HG03575 (cell line): ENCODE measurements at regions not wholly inside any gene's neighbourhood (a gene's known extent, or its start where the extent isn't known, plus 50 kb on each side); places are given as distances from the start of the nearest gene placed in this dataset.
A peak's percentile ranks its signal among the peaks of the same experiment; 100 is the strongest.

Experiments
- ATAC-seq: cut with Tn5 transposase; IDR thresholded peaks from one replicate; pipeline ENCODE4 v1.9.1; 2021; ENCODE audit not compliant: unreplicated experiment, insufficient number of reproducible peaks, low FRiP score; ENCODE audit errors: extremely low read depth

- ATAC-seq: no peak
Measured at GRCh38 chr3:168267179-168267578, 171.5 kb upstream of the GOLIM4 start.

DNA sequence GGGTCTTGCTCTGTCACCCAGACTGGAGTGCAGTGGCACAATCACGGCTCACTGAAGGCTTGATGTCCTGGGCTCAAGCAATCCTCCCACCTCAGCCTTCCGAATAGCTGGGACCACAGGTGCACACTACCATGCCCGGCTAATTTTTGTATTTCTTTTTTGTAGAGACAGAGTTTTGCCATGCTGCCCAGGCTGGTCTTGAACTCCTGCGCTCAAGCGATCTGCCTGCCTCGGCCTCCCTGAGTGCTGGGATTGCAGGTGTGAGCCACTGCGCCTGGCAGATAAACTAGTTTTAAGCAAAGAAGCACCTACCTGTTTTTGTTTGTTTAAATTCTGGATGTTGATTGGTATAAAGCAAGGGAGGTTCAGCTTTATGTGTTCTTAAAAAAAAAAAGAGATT lies 170.6 kb upstream of the GOLIM4 start:
- no peak for ATAC-seq

- ATAC-seq: no peak
Measured at GRCh38 chr3:168262887-168263286, 167.2 kb upstream of the GOLIM4 start.

DNA sequence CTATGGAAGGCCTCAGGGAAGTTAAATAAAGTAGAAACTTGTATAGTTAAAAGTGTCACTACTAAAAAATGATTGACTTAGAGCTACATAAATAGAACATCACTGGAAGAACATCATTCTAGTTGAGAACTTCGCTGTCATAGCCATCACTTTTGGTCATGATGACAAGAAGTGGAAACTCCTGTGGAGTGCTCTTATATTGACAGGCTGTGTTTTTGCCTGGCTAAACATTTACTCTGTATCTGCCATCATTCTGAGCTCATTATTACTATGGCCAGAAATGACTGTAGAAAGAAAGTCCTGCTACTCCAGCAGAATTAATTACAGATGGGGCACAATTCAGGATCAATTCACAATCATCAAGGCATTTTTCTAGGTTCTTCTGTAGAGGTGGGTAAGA lies 165.1 kb upstream of the GOLIM4 start:
- no peak for ATAC-seq

DNA sequence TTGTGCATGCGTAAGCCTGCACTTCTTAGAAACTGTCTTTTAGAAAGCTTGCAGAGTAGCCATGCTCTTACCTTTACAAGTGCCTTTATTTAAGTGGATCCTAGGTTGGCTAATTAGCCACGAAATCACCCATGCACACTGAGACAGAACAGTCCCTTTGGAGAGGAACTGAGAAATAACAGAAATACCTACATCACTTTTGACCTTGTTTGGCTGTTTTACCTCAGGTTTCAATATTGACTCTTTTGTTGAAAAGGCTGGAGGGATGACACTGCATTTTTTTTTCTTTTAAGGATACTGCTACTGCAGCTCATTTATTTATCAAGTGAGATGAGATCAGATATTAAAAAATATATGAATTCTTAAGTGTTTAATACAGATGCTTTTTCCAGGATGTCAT lies 155.6 kb upstream of the GOLIM4 start:
- ATAC-seq: no peak

DNA sequence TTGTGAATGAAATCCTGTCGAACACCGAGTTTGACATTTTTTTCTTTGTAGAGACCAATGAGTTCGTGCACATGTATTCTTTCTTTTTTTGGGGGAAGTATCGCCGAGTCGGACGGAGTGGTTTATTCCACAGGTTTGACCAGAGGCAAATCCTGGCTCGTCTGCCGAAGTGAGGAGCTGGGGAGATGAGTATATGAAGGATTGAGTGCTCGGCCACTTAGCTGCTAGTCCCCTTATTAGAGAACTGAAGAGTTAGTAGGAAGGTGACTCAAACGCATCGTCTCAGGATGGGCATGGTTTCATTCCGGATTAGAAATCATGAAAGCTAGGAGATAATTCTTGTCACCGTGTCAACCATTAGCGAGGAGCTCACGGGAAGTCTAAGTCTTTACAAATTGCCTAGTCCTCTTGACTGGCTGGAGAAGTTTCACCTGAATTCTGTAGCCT lies 154.7 kb upstream of the GOLIM4 start:
- ATAC-seq: no peak

DNA sequence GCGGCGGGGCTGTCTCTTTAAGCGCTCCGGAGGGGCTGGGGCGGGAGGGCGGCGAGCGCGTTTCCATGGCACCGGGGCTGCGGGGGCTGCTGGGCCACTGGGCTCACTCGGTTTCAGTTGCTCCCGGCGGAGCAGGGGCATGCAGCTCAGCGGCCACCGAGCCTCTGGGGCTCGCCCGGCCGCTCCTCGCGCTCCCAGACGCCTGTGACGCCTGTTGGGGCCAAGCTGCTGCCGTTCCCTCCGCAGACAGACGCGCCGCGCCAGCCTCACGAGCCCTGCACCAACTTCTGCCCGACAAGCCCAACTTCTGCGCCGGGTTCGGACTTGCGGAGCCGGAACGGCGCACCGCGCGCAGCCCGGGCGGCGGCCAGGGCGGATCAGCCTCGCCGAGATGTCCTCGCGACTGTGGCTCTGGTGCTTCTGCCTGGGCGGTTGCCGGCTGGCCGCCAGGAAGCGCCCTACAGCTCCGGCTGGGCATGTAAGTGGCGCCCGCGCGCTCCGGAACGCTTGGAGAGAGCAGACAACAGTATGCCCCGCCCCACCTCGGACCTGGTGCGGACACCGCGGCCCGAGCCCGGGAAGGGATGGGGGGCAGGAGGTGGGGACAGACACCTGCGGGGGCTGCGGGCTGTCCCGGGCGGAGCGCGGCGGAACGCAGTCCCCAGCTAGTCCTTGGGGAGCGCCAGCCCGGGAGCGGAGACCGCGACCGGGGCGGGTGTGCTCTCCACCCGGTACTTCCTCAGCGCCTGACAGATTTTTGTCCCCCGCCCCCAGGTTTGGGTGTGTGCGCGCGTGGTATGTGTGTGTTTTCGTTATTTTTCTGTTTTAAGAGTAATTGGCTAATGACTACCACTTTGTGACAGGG lies 154.1 kb upstream of the GOLIM4 start:
- peak; percentile 24 for ATAC-seq

DNA sequence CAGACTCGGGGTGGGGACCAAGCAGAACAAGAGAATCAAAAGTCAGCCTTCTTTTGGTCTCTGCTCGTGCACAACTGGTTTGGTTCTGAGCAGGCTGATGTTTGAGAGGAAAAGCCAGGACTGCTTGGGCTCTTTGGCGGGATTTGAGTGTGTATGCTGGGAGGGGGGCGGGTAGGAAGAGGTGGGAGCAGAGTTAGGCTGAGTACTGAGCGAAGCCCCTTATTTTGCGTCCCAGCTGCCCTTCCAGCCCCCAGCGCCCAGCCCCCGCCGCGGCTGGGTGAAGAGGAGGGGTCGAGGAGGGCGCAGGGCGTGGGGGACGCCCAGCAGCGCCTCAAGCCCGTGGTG lies 153.5 kb upstream of the GOLIM4 start:
- no peak for ATAC-seq

GRCh38 chr3:168248383-168249204 lies 152.9 kb upstream of the GOLIM4 start:
- ATAC-seq: no peak

GRCh38 chr3:168241156-168241555 lies 145.4 kb upstream of the GOLIM4 start:
- no peak for ATAC-seq

DNA sequence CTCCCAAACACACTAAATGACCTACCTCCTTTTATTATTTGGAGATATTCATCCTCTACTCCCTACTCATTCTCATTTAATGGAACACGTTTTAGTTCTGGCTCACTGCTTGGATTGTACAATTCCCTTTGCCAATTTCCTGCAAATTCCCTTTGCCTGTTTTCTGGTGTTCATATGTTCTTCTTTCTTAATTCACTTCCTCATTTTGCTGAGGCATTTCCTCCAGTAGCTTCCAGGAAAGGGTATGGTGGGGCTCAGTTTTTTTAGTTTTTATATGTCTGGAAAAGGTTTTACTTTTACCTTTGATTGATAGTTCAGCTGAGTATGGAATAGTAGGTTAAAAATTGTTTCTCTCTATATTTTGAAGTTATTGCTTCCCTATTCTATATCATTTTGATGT lies 143.6 kb upstream of the GOLIM4 start:
- ATAC-seq: no peak

DNA sequence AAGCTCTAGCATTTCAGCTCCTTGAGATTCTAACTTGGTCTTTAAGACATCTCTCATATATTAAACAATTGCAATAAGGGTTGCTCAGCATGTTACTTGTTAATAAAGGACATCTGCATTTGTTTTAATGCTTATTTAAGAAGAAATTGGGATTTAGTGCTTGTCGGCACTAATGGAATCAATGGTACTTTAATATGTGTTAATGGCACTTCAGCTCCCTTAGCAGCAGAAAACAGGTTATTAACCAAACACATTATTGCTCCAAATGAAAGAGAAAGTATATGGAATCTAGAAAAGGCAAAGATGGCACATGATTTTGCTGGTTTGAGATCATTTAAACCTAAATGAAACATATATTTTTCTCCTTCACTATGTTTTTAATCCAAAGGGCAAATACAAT lies 137.3 kb upstream of the GOLIM4 start:
- ATAC-seq: no peak

DNA sequence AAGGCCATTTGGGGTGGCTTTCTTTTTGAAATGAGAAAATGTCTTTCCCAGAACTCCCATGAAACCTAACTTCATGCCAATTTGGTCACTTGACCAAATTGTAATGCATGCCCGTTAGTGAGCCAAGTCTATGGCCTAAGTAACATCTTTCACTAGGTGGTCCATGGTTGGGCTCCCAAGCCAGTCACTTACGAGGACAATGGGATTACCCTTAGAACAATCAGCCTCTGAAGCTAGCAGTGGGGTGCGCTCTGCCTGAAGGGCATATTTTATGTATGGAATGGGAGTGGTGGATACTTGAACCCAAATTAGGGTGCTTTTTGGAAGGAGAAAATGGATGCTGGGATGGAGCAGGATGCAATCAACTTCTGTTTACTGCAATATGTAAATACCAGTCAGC lies 127.4 kb upstream of the GOLIM4 start:
- no peak for ATAC-seq

- no peak for ATAC-seq
Measured at GRCh38 chr3:168220556-168220955, 124.8 kb upstream of the GOLIM4 start.

- ATAC-seq: no peak
Measured at GRCh38 chr3:168219530-168219929, 123.8 kb upstream of the GOLIM4 start.

DNA sequence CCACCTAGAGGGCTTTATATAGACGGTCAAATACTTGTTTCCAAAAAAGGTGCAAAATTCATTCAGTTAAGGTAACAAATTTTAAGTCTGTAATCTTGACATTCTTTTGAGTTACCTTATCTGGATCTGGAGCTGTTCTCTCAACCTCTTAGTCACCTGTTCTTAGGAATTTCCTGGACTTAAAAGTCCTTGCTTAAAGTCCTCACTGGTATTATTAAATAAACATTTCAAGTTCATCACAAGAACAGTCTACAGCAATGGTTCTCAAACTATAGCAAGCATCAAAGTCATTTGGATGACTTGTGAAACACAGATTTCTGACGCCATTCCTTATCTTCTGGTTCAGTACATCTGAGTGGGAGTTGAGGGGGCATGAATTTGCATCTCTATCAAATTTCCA lies 122.9 kb upstream of the GOLIM4 start:
- ATAC-seq: no peak

- no peak for ATAC-seq
Measured at GRCh38 chr3:168216851-168217250, 121.1 kb upstream of the GOLIM4 start.

DNA sequence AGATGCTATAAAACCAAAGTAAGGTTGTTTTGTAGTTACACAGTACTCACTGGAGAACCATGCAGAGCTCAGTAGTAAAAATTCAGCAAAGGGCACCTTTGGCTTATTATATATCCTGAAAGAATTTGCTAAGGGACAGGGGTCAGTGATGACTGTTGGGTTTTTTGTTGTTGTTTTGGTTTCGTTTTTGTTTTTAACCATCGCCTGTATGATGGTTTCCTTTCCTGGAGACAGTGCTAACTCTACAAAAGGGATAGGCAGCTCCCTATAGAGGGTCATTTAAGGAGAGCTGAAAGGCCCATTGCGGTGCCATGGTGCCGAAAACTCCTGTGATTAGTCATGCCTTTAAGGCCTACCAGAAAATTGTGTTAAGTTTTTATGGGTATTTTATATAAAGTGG lies 118.2 kb upstream of the GOLIM4 start:
- ATAC-seq: peak; percentile 85

GRCh38 chr3:168212664-168213285 lies 117.1 kb upstream of the GOLIM4 start:
- no peak for ATAC-seq

- ATAC-seq: no peak
Measured at GRCh38 chr3:168205451-168205850, 109.7 kb upstream of the GOLIM4 start.
